IPS-18a (cell line): ENCODE measurements at regions not wholly inside any gene's neighbourhood (a gene's known extent, or its start where the extent isn't known, plus 50 kb on each side); places are given as distances from the start of the nearest gene placed in this dataset.

Experiments
- H3K27ac ChIP-seq: one replicate; pipeline ENCODE4 v1.5.1; 2013; ENCODE audit warnings: low read length
- H3K27me3 ChIP-seq: one replicate; pipeline ENCODE4 v1.6.1; 2013; ENCODE audit warnings: mild to moderate bottlenecking, low read length; ENCODE audit not compliant: control insufficient read depth, insufficient read depth
- H3K36me3 ChIP-seq: one replicate; pipeline ENCODE4 v1.6.1; 2013; ENCODE audit warnings: low read depth, low read length; ENCODE audit not compliant: control insufficient read depth
- H3K4me1 ChIP-seq: one replicate; pipeline ENCODE4 v1.6.1; 2013; ENCODE audit warnings: low read depth, low read length; ENCODE audit not compliant: control insufficient read depth
- H3K4me3 ChIP-seq: one replicate; pipeline ENCODE4 v1.5.1; 2013; ENCODE audit warnings: low read length
- H3K9ac ChIP-seq: one replicate; pipeline ENCODE4 v1.6.1; 2013; ENCODE audit warnings: mild to moderate bottlenecking, low read length, moderate library complexity
- H3K9me3 ChIP-seq: one replicate; pipeline ENCODE4 v1.6.1; 2013; ENCODE audit warnings: low read depth, low read length; ENCODE audit not compliant: control insufficient read depth

DNA sequence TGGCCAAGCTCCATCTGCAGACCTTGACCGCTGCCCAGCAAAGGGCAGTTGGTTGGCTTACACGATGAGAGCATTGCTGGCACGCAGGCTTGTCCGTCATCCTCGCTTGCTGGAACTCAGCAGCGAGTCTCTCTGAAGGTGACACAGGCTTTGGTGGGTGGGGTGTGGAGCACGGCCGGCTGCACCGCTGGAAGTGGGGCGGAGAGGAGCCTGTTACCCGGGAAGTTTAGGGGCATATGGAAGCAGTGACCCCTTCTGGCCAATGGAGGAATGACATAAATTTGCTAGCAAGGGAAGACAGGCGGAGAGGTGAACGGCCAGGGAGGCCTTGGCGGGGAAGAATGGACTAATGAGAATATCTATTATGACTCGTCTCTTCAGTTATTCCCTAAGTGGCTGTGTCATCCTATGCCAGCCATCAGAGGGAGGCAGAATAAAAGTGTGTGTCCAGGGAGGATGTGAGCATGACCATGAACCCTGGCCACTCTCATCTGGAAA is 65.9 kb upstream of the SDK2 start:
- Histone ChIP-seq H3K9ac (no peak overlapping the region), H3K9me3 (no peaks in the 10 kb centered on the region), H3K27ac (no peak overlapping the region), H3K36me3 (no peaks in the 10 kb centered on the region), H3K27me3 (peaks cover 7% of the 10 kb centered on the region), H3K4me3 (no peak overlapping the region), H3K4me1 (no peaks in the 10 kb centered on the region)

DNA sequence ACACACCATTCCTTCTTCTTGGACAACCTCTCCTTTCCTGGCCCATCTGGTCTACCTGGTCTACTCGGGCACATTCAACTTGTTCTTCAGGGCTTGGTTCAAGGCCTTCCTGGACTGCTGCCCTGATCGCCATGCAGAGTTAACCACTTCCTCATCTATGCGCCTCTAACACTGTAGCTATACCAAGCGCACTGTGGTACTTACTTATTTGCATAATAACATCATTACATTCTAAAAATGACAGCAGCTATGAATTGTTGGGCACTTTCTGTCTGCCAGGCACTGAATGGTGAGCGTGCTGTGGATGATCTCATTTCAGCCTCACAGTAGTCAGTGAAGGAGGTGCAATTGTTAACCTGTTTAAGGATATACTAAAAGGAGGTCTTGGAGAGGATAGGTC is 66.9 kb upstream of the SDK2 start:
- no peak overlapping the region for H3K4me3 ChIP-seq
- no peaks in the 10 kb centered on the region for H3K4me1 ChIP-seq
- H3K36me3 ChIP-seq, result no peaks in the 10 kb centered on the region
- H3K27ac ChIP-seq, result no peak overlapping the region
- H3K27me3 ChIP-seq, result peaks cover 7% of the 10 kb centered on the region
- H3K9ac ChIP-seq, result no peak overlapping the region
- no peaks in the 10 kb centered on the region for H3K9me3 ChIP-seq

DNA sequence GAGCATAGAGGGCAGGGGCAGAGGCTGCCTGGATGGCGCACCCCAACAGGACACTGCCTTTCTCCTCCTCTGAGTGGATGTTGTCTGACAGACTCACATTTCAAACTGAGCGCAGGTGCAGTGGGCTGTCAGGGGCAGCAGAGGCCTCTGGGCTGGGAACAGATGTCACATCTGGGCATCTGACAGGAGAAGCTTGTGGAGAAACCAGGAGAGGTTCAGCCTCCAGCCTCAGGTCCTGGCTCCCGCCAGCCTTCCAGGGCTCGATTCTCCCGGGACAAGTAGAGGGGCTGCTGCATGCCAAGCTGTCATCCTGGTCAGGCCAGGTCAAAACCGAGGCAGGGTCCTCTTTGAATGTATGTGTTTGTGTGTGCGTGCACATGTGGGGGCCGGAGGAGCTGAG is 67.7 kb upstream of the SDK2 start:
- no peaks in the 10 kb centered on the region for H3K36me3 ChIP-seq
- H3K9ac ChIP-seq, result no peak overlapping the region
- no peak overlapping the region for H3K27ac ChIP-seq
- no peak overlapping the region for H3K4me3 ChIP-seq
- peaks cover 7% of the 10 kb centered on the region for H3K27me3 ChIP-seq
- H3K9me3 ChIP-seq, result no peaks in the 10 kb centered on the region
- H3K4me1 ChIP-seq, result no peaks in the 10 kb centered on the region

DNA sequence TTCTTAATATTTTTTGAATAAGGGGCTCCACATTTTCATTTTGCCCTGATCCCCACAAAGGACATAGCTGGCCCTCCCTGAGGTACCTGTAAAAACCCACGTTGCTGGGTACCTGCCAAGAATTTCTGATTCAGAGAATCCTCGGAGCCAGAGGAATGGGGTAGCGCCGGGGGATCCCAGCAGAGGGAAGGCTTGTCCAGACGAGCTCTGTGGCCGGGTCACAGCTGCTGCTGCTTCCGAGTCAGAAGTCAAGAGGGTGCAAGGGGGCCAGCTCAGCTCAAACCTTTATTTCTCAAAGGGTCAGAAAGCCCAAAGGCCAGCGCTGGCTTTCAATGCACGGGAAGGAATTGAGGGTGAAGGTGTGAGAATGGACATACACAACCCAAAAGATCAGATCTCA is 68.9 kb upstream of the SDK2 start:
- Histone ChIP-seq H3K36me3 (no peaks in the 10 kb centered on the region), H3K9ac (no peak overlapping the region), H3K27ac (no peak overlapping the region), H3K9me3 (no peaks in the 10 kb centered on the region), H3K27me3 (peaks cover 7% of the 10 kb centered on the region), H3K4me3 (no peak overlapping the region), H3K4me1 (no peaks in the 10 kb centered on the region)

DNA sequence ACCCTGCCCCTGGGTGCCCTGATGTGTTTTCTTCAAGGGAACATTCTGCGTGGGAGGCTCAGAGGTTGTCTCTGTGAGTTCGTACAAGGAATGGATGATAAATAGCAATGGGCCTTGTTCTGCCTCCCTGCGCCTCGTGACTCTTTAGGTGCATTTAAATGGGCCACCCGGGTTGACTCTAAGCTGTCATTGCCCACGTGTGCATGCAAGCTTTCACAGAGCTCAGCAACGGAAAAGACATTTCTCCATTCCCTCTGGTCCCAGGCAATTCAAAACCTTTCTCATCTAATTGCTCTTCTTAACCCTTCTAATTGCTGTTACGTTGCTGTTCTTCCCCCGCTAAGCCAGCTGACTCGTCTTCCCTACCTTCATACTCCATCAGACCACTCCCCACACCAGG is 71.5 kb upstream of the SDK2 start:
- H3K9ac ChIP-seq, result no peak overlapping the region
- H3K27me3 ChIP-seq, result no peaks in the 10 kb centered on the region
- no peaks in the 10 kb centered on the region for H3K9me3 ChIP-seq
- H3K4me3 ChIP-seq, result no peak overlapping the region
- no peak overlapping the region for H3K27ac ChIP-seq
- no peaks in the 10 kb centered on the region for H3K4me1 ChIP-seq
- no peaks in the 10 kb centered on the region for H3K36me3 ChIP-seq

DNA sequence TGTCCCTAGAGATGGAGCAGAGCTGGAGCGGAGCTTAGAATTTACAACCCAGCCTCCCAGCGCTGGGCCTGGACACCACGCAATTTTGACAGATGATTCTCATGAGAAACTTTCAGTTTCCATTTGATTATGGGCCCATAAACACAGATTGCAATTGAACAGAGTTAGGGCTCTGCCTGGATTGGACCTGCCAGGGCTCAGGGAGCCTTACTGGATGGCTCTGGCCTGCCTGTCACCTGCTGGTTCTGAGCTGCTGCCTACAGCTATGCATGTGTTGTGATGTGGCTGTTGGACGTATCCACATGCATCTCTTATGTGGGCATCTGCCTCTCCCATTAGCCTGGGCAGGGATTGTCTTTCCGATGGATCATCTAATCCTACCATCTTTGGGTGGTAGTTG is 73.4 kb upstream of the SDK2 start:
- Histone ChIP-seq H3K4me3 (no peak overlapping the region), H3K27me3 (no peaks in the 10 kb centered on the region), H3K36me3 (no peaks in the 10 kb centered on the region), H3K9ac (no peak overlapping the region), H3K4me1 (no peaks in the 10 kb centered on the region), H3K9me3 (no peaks in the 10 kb centered on the region), H3K27ac (no peak overlapping the region)

DNA sequence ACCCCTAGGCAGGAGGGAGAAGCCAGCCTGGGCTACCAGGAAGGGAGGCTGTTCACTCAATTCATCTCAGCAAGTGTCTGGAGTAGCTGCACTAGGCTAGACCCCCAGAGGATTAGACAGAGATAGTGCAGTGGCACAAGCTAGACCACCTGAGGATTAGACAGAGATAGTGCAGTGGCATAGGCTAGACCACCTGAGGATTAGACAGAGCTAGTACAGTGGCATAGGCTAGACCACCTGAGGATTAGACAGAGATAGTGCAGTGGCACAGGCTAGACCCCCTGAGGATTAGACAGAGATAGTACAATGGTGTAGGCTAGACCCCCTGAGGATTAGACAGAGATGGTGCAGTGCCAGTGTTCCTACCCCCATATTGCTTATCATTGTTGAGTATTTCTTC is 74.1 kb upstream of the SDK2 start:
- Histone ChIP-seq H3K4me3 (no peak overlapping the region), H3K27ac (no peak overlapping the region), H3K9me3 (no peaks in the 10 kb centered on the region), H3K9ac (no peak overlapping the region), H3K27me3 (no peaks in the 10 kb centered on the region), H3K36me3 (no peaks in the 10 kb centered on the region), H3K4me1 (no peaks in the 10 kb centered on the region)

DNA sequence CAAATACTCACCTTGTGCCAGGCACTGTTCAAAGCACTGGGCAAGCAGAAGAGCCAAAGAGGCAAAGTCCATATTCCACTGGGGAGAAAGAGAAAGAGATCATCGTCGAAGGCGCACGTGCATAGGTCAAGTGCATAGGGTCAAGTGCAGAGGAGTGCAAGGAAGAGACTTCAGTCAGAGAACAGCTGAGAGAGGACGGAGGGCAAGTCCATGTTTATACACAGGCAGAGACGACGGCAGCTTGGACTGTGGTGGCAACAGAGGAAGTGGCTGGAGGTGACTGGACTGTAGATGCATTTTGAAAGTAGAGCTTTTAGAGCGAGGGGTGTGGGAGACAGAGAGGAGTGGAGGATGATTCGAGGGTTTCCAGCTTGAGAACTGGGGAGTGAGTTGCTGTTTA is 74.7 kb upstream of the SDK2 start:
- Histone ChIP-seq H3K4me1 (no peaks in the 10 kb centered on the region), H3K4me3 (no peak overlapping the region), H3K9me3 (no peaks in the 10 kb centered on the region), H3K36me3 (no peaks in the 10 kb centered on the region), H3K27ac (no peak overlapping the region), H3K27me3 (no peaks in the 10 kb centered on the region), H3K9ac (no peak overlapping the region)

DNA sequence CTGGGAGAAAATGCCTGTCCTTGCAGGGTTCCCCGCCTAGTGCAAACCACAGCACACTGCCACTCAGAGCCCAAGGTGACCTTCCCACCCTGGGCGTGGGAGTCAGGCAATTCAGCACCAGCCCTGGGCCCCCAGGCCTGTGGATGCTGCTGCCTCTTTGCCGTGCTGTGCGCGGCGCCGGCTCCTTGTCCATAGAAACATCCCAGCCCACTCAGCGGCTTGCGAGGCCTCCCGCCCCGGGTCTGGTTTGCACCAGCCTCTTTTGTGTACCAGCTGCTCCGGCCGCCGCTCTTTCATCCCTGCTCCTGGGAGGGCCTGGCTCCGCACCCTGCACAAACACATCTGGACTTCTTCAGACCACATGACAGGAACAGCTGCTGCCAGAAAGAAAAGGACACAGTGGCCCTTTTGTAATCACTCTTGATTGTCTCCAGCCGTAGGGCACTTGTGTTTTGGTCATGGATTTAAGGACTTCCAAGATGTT is 75.4 kb upstream of the SDK2 start:
- H3K9ac ChIP-seq, result no peak overlapping the region
- no peaks in the 10 kb centered on the region for H3K9me3 ChIP-seq
- no peak overlapping the region for H3K4me3 ChIP-seq
- no peaks in the 10 kb centered on the region for H3K27me3 ChIP-seq
- H3K27ac ChIP-seq, result no peak overlapping the region
- no peaks in the 10 kb centered on the region for H3K36me3 ChIP-seq
- no peaks in the 10 kb centered on the region for H3K4me1 ChIP-seq

DNA sequence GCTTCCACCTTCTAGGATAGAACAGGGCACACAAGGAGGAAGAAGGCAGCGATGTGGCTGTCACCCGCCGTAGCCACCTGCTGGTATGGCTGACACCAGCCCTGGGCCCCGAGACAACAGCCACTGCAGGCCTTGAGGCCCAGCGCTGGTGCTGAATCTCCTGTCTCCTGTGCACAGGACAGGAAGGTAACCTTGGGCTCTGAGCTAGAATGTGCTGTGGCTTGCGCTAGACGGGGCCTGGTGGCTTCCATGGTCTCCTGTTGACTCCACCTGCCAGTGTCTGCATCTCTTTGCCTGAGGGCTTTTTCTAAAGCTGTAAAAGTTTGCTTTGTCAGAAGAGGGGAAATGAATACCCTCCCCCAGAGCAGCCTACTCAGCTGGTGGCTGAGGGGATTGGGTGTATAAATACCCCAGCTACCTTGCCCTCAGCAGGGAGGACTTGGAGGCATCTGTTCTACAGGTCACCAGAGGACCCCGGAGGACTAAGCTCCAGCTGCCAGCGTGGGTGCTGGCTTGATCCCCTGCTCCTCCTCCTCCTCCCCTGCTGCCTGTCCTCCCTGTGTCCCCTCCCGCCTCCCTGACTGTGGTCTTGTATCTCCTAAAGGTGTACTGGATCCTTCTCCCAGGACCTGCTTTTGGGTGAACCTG is 76.1 kb upstream of the SDK2 start:
- H3K4me3 ChIP-seq, result no peak overlapping the region
- no peaks in the 10 kb centered on the region for H3K27me3 ChIP-seq
- H3K4me1 ChIP-seq, result no peaks in the 10 kb centered on the region
- no peak overlapping the region for H3K27ac ChIP-seq
- no peaks in the 10 kb centered on the region for H3K9me3 ChIP-seq
- no peak overlapping the region for H3K9ac ChIP-seq
- H3K36me3 ChIP-seq, result no peaks in the 10 kb centered on the region

DNA sequence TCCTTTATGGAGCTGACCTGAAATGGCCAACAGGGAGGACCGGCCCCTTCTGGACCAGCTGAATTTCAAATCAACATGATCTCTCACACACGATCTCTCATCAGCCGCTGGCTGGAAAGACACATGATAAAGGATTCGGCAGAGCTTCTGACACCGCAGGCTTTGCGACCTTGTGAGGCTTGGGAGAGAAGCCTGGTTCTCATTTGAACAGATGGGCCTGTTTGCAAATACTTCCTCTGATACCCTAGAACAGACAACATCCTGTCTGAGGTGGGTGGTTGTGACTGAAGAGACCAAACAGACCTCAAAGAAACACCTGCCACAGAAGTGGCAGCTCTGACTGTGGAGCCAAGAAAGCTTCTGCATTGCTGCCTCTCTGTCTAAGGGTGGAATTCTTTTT is 77.9 kb upstream of the SDK2 start:
- H3K4me3 ChIP-seq, result no peak overlapping the region
- no peak overlapping the region for H3K27ac ChIP-seq
- no peaks in the 10 kb centered on the region for H3K36me3 ChIP-seq
- no peaks in the 10 kb centered on the region for H3K27me3 ChIP-seq
- no peaks in the 10 kb centered on the region for H3K9me3 ChIP-seq
- H3K9ac ChIP-seq, result no peak overlapping the region
- H3K4me1 ChIP-seq, result no peaks in the 10 kb centered on the region

DNA sequence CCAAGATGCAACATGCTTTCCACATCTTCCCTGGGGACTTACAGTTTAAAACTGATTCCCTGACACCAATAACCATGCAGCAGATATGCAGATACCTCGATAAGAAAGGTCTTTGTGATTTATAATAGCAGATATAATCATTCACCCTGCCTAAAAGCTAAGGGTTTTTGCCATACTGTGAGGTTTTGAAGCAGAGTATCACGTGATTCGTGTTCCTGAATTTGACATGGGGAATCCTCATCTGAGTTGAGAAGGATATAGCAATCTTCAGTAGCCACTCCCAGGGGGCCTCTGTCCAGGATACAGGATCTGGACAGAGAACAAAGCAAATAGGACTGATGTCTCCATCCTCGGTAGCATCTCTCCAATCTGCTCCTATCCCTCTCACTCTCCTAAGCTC is 79.1 kb upstream of the SDK2 start:
- Histone ChIP-seq H3K36me3 (no peaks in the 10 kb centered on the region), H3K4me1 (no peaks in the 10 kb centered on the region), H3K27me3 (no peaks in the 10 kb centered on the region), H3K27ac (no peak overlapping the region), H3K9ac (no peak overlapping the region), H3K9me3 (no peaks in the 10 kb centered on the region), H3K4me3 (no peak overlapping the region)
